HUES64 (cell line): ENCODE measurements at regions not wholly inside any gene's neighbourhood (a gene's known extent, or its start where the extent isn't known, plus 50 kb on each side); places are given as distances from the start of the nearest gene placed in this dataset.
"Not testable (repeated sequence)": the region's sequence is repeated elsewhere in the genome, so short reads cannot be mapped to it uniquely, and the experiment has no call there.

Source experiments
- H3K27ac ChIP-seq: 2 replicates; pipeline ENCODE4 v1.7.0; 2013; ENCODE audit warnings: low read depth, low read length, inconsistent platforms
- H3K27me3 ChIP-seq: 2 replicates; pipeline ENCODE4 v1.6.1; 2013; ENCODE audit warnings: mild to moderate bottlenecking, low read length; ENCODE audit not compliant: insufficient read depth
- H3K36me3 ChIP-seq: 2 replicates; pipeline ENCODE4 v1.6.1; 2013; ENCODE audit warnings: mild to moderate bottlenecking, low read length; ENCODE audit not compliant: insufficient read depth
- H3K4me1 ChIP-seq: 2 replicates; pipeline ENCODE4 v1.6.1; 2013; ENCODE audit warnings: mild to moderate bottlenecking, low read length, moderate library complexity; ENCODE audit not compliant: insufficient read depth
- H3K4me3 ChIP-seq: 2 replicates; pipeline ENCODE4 v1.5.1; 2013; ENCODE audit warnings: mild to moderate bottlenecking, low read length, moderate library complexity
- H3K9ac ChIP-seq: 2 replicates; pipeline ENCODE4 v1.6.1; 2013; ENCODE audit warnings: mild to moderate bottlenecking, low read depth, low read length
- H3K9me3 ChIP-seq: 2 replicates; pipeline ENCODE4 v1.6.1; 2013; ENCODE audit warnings: low read depth, low read length; ENCODE audit not compliant: insufficient read depth
- WGBS: fragments of 150-250, 120-280 bp; methylation state at CpG from one replicate; pipeline ENCODE4 v1.1.7; 2013; ENCODE audit warnings: missing lambda C conversion rate; 5-methylcytosine and 5-hydroxymethylcytosine counted together

- Histone ChIP-seq H3K9me3 (peaks cover 50% of the 10 kb centered on the region), H3K4me1 (no peaks in the 10 kb centered on the region), H3K9ac (no peak overlapping the region), H3K27ac (no peak overlapping the region), H3K27me3 (no peaks in the 10 kb centered on the region), H3K36me3 (no peaks in the 10 kb centered on the region), H3K4me3 (no peak overlapping the region)
Observed at GRCh38 chr10:109239371-109239770, 683.9 kb downstream of the XPNPEP1 start.

- Histone ChIP-seq H3K4me3 (no peak overlapping the region), H3K9me3 (peaks cover 45% of the 10 kb centered on the region), H3K9ac (no peak overlapping the region), H3K4me1 (no peaks in the 10 kb centered on the region), H3K27ac (no peak overlapping the region), H3K36me3 (no peaks in the 10 kb centered on the region), H3K27me3 (no peaks in the 10 kb centered on the region)
- WGBS = 72% methylated on average over 3 of the region's 4 CpGs
Observed at GRCh38 chr10:109237682-109238081, 685.6 kb downstream of the XPNPEP1 start.

GRCh38 chr10:109237050-109237449 lies 686.3 kb downstream of the XPNPEP1 start:
- no peak overlapping the region for H3K9ac ChIP-seq
- no peak overlapping the region for H3K27ac ChIP-seq
- H3K36me3 ChIP-seq = no peaks in the 10 kb centered on the region
- H3K4me3 ChIP-seq = no peak overlapping the region
- WGBS = 58% methylated on average over 2 of the region's 2 CpGs
- H3K9me3 ChIP-seq = peaks cover 52% of the 10 kb centered on the region
- H3K4me1 ChIP-seq = no peaks in the 10 kb centered on the region
- H3K27me3 ChIP-seq = no peaks in the 10 kb centered on the region

- not testable (repeated sequence) for H3K27ac ChIP-seq, H3K27me3 ChIP-seq, H3K4me1 ChIP-seq, H3K4me3 ChIP-seq, H3K9ac ChIP-seq, H3K36me3 ChIP-seq
- 93% methylated on average over 13 of the region's 13 CpGs for WGBS
- H3K9me3 ChIP-seq = peaks cover 27% of the 10 kb centered on the region
Observed at GRCh38 chr10:109223533-109223932, 699.8 kb downstream of the XPNPEP1 start.

GRCh38 chr10:109219935-109220605 lies 703.2 kb downstream of the XPNPEP1 start:
- H3K4me1 ChIP-seq = no peaks in the 10 kb centered on the region
- no peaks in the 10 kb centered on the region for H3K27me3 ChIP-seq
- WGBS = 87% methylated on average over 2 of the region's 2 CpGs
- no peaks in the 10 kb centered on the region for H3K36me3 ChIP-seq
- H3K27ac ChIP-seq = no peak overlapping the region
- H3K4me3 ChIP-seq = no peak overlapping the region
- no peak overlapping the region for H3K9ac ChIP-seq
- H3K9me3 ChIP-seq = peaks cover 53% of the 10 kb centered on the region

- no peaks in the 10 kb centered on the region for H3K27me3 ChIP-seq
- H3K9me3 ChIP-seq = peaks cover 55% of the 10 kb centered on the region
- no peak overlapping the region for H3K27ac ChIP-seq
- H3K4me1 ChIP-seq = no peaks in the 10 kb centered on the region
- no CpG with 5 or more reads among the region's 2 CpGs for WGBS
- no peak overlapping the region for H3K4me3 ChIP-seq
- H3K36me3 ChIP-seq = no peaks in the 10 kb centered on the region
- no peak overlapping the region for H3K9ac ChIP-seq
Observed at GRCh38 chr10:109218207-109218606, 705.1 kb downstream of the XPNPEP1 start.

GRCh38 chr10:109215291-109216075 lies 707.8 kb downstream of the XPNPEP1 start:
- 86% methylated on average over 1 of the region's 3 CpGs for WGBS
- no peaks in the 10 kb centered on the region for H3K27me3 ChIP-seq
- H3K27ac ChIP-seq = no peak overlapping the region
- no peaks in the 10 kb centered on the region for H3K4me1 ChIP-seq
- no peaks in the 10 kb centered on the region for H3K36me3 ChIP-seq
- no peak overlapping the region for H3K4me3 ChIP-seq
- H3K9ac ChIP-seq = no peak overlapping the region
- peaks cover 55% of the 10 kb centered on the region for H3K9me3 ChIP-seq

GRCh38 chr10:109214891-109215290 lies 708.4 kb downstream of the XPNPEP1 start:
- not testable (repeated sequence) for H3K9ac ChIP-seq, H3K27ac ChIP-seq, H3K27me3 ChIP-seq, H3K36me3 ChIP-seq, H3K4me3 ChIP-seq, H3K4me1 ChIP-seq
- 95% methylated on average over 2 of the region's 3 CpGs for WGBS
- H3K9me3 ChIP-seq = peaks cover 56% of the 10 kb centered on the region

GRCh38 chr10:109207361-109207760 lies 716.0 kb downstream of the XPNPEP1 start:
- no peaks in the 10 kb centered on the region for H3K36me3 ChIP-seq
- WGBS = 73% methylated on average over 1 of the region's 1 CpG
- H3K9ac ChIP-seq = no peak overlapping the region
- no peaks in the 10 kb centered on the region for H3K27me3 ChIP-seq
- H3K27ac ChIP-seq = no peak overlapping the region
- no peaks in the 10 kb centered on the region for H3K4me1 ChIP-seq
- H3K9me3 ChIP-seq = peaks cover 62% of the 10 kb centered on the region
- H3K4me3 ChIP-seq = no peak overlapping the region

GRCh38 chr10:109205929-109206585 lies 717.3 kb downstream of the XPNPEP1 start:
- Histone ChIP-seq H3K9ac (no peak overlapping the region), H3K36me3 (no peaks in the 10 kb centered on the region), H3K4me1 (no peaks in the 10 kb centered on the region), H3K27ac (no peak overlapping the region), H3K9me3 (peaks cover 57% of the 10 kb centered on the region), H3K4me3 (no peak overlapping the region), H3K27me3 (no peaks in the 10 kb centered on the region)
- WGBS = 74% methylated on average over 1 of the region's 3 CpGs

GRCh38 chr10:109203646-109204353 lies 719.5 kb downstream of the XPNPEP1 start:
- no peak overlapping the region for H3K4me3 ChIP-seq
- H3K27ac ChIP-seq = no peak overlapping the region
- H3K27me3 ChIP-seq = no peaks in the 10 kb centered on the region
- peaks cover 44% of the 10 kb centered on the region for H3K9me3 ChIP-seq
- no peak overlapping the region for H3K9ac ChIP-seq
- H3K4me1 ChIP-seq = no peaks in the 10 kb centered on the region
- 93% methylated on average over 3 of the region's 3 CpGs for WGBS
- no peaks in the 10 kb centered on the region for H3K36me3 ChIP-seq
